Ascending aorta (tissue), 2 donors: ENCODE measurements at regions not wholly inside any gene's neighbourhood (a gene's known extent, or its start where the extent isn't known, plus 50 kb on each side); places are given as distances from the start of the nearest gene placed in this dataset.

ENCODE experiments used
- DNase-seq, 2 donors: peaks; one replicate each; pipeline ENCODE4 v3.0.0-alpha.2; 2019; ENCODE audit warnings: low spot score in 2 of 2
- H3K27ac ChIP-seq, 2 donors: fragments of 200-600 bp; sonication (generic); one replicate each; pipeline ENCODE4 v1.5.1; 2016 to 2017; ENCODE audit warnings: mild to moderate bottlenecking in 1 of 2
- H3K27me3 ChIP-seq: fragments of 200-600 bp; sonication (generic); one replicate; pipeline ENCODE4 v1.5.1; 2017
- H3K36me3 ChIP-seq, 2 donors: fragments of 200-600 bp; sonication (generic); one replicate each; pipeline ENCODE4 v1.5.1; 2016
- H3K4me1 ChIP-seq, 2 donors: fragments of 200-600 bp; sonication (generic); one replicate each; pipeline ENCODE4 v1.5.1; 2016 to 2017; ENCODE audit warnings: mild to moderate bottlenecking in 1 of 2
- H3K4me3 ChIP-seq, 2 donors: fragments of 200-600 bp; sonication (generic); one replicate each; pipeline ENCODE4 v1.5.1; 2016 to 2017; ENCODE audit warnings: mild to moderate bottlenecking in 1 of 2
- H3K9me3 ChIP-seq, 2 donors: fragments of 200-600 bp; sonication (generic); one replicate each; pipeline ENCODE4 v1.5.1; 2016
- CTCF ChIP-seq, 3 experiments: fragments of 200-600 bp in 2 of 3; fragments of 450-650 bp in 1 of 3; sonication (generic) in 2 of 3; IDR thresholded peaks; one replicate each; pipeline ENCODE4 v1.5.1; 2016 to 2019; ENCODE audit warnings: antibody characterized with exemption in 3 of 3, mild to moderate bottlenecking in 1 of 3, moderate library complexity in 1 of 3
- intact Hi-C: fragments of 100-400 bp; cut with DNase I; formaldehyde crosslinking; loops from one replicate; pipeline ENCODE4 v1.15.1; 2023

- DNase-seq = peak in 1 of 2 donors; percentile 86
- Histone ChIP-seq H3K4me3 (no peak overlapping the region), H3K9me3 (no peaks in the 10 kb centered on the region), H3K4me1 (peaks cover 42 to 70% of the 10 kb centered on the region in 2 donors), H3K27ac (peak overlapping the region; percentile 88 to 91), H3K36me3 (peaks cover under 1 to 3% of the 10 kb centered on the region in 2 donors), H3K27me3 (no peaks in the 10 kb centered on the region)
- no peak for TF ChIP-seq CTCF (IDR thresholded peaks at IDR 0.05)
- intact Hi-C loops = loop anchor here (2.0 to 10.0 kb wide), 2 partner anchors 33 to 673 kb away; partner anchors contain the start of genes MFSD11 and SRSF2
Measured at GRCh38 chr17:77407321-77408277, 266.8 kb downstream of the SEC14L1 start.

- Histone ChIP-seq H3K27me3 (no peaks in the 10 kb centered on the region), H3K4me3 (no peak overlapping the region), H3K4me1 (peaks cover 42 to 64% of the 10 kb centered on the region in 2 donors), H3K27ac (peak overlapping the region; percentile 88 to 91), H3K36me3 (no peaks in the 10 kb centered on the region), H3K9me3 (no peaks in the 10 kb centered on the region)
- intact Hi-C loops = loop anchor here (2.0 to 10.0 kb wide), 2 partner anchors 33 to 673 kb away; partner anchors contain the start of genes MFSD11 and SRSF2
- DNase-seq = no peak
- no peak for TF ChIP-seq CTCF (IDR thresholded peaks at IDR 0.05)
Measured at GRCh38 chr17:77408284-77408683, 267.5 kb downstream of the SEC14L1 start.

GRCh38 chr17:77409282-77410161 is 268.8 kb downstream of the SEC14L1 start:
- Histone ChIP-seq H3K9me3 (no peaks in the 10 kb centered on the region), H3K4me3 (peak overlapping the region in 1 of 2 donors; percentile 39), H3K4me1 (peaks cover 36 to 51% of the 10 kb centered on the region in 2 donors), H3K27ac (peak overlapping the region; percentile 88 to 91), H3K27me3 (no peaks in the 10 kb centered on the region), H3K36me3 (no peaks in the 10 kb centered on the region)
- intact Hi-C loops = loop anchor here (1.0 to 10.0 kb wide), 3 partner anchors 14 to 675 kb away; partner anchors contain the start of genes MFSD11 and SRSF2
- no peak for TF ChIP-seq CTCF (IDR thresholded peaks at IDR 0.05)
- peak; percentile 74 to 92 for DNase-seq

- Histone ChIP-seq H3K4me3 (no peak overlapping the region), H3K27ac (peak overlapping the region; percentile 88 to 91), H3K9me3 (no peaks in the 10 kb centered on the region), H3K36me3 (no peaks in the 10 kb centered on the region), H3K4me1 (peaks cover 28 to 42% of the 10 kb centered on the region in 2 donors), H3K27me3 (no peaks in the 10 kb centered on the region)
- DNase-seq = no peak
- TF ChIP-seq CTCF (IDR thresholded peaks at IDR 0.05) = no peak
- intact Hi-C loops = no loop called here
Measured at GRCh38 chr17:77410470-77410869, 269.7 kb downstream of the SEC14L1 start.

GRCh38 chr17:77414811-77415400 is 274.1 kb downstream of the SEC14L1 start:
- TF ChIP-seq CTCF (IDR thresholded peaks at IDR 0.05) = no peak
- Histone ChIP-seq H3K4me3 (no peak overlapping the region), H3K4me1 (peaks cover 5 to 19% of the 10 kb centered on the region in 2 donors), H3K27ac (no peak overlapping the region), H3K36me3 (no peaks in the 10 kb centered on the region), H3K27me3 (no peaks in the 10 kb centered on the region), H3K9me3 (no peaks in the 10 kb centered on the region)
- intact Hi-C loops = no loop called here
- no peak for DNase-seq
